ENCODE measurements at regions not wholly inside any gene's neighbourhood (a gene's known extent, or its start where the extent isn't known, plus 50 kb on each side); places are given as distances from the start of the nearest gene placed in this dataset.

DNA sequence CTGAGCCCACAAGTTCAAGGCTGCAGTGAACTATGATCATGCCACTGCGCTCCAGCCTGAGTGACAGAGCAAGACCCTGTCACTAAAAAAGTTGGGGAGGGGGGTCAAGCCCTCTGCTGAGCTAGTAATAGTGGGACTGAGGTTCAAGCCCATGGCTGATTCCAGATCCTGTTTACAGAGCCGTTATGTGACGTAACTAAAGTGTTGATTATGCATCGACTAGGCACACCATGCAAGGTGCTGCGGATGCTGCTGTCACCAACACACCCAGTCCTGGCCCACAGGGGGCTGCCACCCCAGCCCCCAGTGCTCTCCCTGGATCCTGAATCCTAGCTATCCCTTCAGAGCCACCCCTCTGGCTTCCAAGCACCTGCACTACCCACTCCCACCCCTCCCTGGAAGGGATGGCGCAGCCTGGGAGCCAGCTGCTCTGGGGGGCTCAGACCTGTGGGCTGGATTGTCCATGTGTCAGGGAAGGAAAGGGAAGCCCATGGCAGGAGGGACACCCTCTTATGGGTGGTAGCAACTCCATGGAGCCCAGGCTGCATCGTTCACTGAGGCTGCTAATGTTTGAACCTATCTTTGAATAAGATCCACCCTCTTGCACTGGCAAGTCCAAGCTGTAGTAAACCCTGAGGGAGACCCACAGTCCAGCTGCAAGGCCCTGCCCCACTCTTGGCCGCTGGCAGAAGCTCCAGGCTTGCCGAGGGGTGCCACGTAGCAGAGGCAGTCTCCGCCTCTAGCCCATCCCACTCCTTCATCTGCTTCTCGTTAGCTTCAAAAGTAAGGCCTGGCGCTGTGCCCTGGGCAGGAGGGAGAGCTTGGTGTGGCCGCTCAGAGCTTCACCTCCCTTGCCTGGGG, 95.0 kb downstream of the SNX5 start:
- TF ChIP-seq EP300 (IDR thresholded peaks at IDR 0.05) (no peak), POLR2A (IDR thresholded peaks at IDR 0.05) (peak in 1 of 2 donors; percentile 34), POLR2AphosphoS5 (IDR thresholded peaks at IDR 0.05) (peak in 3 of 4 donors; percentile 20 to 71 (median 44))
- TF ChIP-seq, protein P1, sequence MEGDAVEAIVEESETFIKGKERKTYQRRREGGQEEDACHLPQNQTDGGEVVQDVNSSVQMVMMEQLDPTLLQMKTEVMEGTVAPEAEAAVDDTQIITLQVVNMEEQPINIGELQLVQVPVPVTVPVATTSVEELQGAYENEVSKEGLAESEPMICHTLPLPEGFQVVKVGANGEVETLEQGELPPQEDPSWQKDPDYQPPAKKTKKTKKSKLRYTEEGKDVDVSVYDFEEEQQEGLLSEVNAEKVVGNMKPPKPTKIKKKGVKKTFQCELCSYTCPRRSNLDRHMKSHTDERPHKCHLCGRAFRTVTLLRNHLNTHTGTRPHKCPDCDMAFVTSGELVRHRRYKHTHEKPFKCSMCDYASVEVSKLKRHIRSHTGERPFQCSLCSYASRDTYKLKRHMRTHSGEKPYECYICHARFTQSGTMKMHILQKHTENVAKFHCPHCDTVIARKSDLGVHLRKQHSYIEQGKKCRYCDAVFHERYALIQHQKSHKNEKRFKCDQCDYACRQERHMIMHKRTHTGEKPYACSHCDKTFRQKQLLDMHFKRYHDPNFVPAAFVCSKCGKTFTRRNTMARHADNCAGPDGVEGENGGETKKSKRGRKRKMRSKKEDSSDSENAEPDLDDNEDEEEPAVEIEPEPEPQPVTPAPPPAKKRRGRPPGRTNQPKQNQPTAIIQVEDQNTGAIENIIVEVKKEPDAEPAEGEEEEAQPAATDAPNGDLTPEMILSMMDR (IDR thresholded peaks at IDR 0.05): no peak
- Histone ChIP-seq H3K27ac (peak overlapping the region; percentile 69 to 82 (median 82)), H3K4me3 (no peak overlapping the region), H3K27me3 (no peaks in the 10 kb centered on the region), H3K4me1 (peaks cover 3 to 45% (median 34%) of the 10 kb centered on the region in 4 donors), H3K9me3 (no peaks in the 10 kb centered on the region), H3K36me3 (no peaks in the 10 kb centered on the region)
- DNase-seq: peak; percentile 97
- 15 to 45% methylated on average over 14 of the region's 14 CpGs for WGBS, 2 donors
- intact Hi-C loops (cut with DNase I): loop anchor here (5.0 kb wide), 1 partner anchor 66 kb away; no protein-coding TSS in a partner anchor

DNA sequence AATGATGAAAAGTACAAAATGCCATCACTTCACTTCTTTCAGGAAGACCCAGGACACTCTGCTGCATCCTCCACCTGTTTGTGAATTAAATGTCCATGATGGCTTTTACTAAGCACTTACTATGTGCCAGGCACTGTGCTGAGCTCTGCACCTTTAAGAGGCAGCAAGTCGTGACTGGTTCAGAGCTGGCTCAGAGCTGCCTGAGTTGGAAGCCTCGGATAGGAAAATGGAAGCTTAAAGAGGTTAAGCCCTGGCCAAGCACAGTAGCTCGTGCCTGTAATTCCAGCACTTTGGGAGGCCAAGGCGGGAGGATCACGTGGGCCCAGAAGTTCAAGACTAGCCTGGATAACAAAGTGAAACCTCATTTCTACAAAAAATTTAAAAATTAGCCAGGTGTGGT, 95.6 kb downstream of the SNX5 start:
- TF ChIP-seq, protein P1 (IDR thresholded peaks at IDR 0.05): no peak
- no peak for TF ChIP-seq POLR2AphosphoS5 (IDR thresholded peaks at IDR 0.05)
- no peak for TF ChIP-seq POLR2A (IDR thresholded peaks at IDR 0.05)
- no peak for TF ChIP-seq EP300 (IDR thresholded peaks at IDR 0.05)
- DNase-seq: peak; percentile 58
- intact Hi-C loops (cut with DNase I): loop anchor here (5.0 kb wide), 1 partner anchor 66 kb away; no protein-coding TSS in a partner anchor
- 37 to 50% methylated on average over 5 of the region's 5 CpGs for WGBS, 2 donors
- H3K4me3 ChIP-seq: no peak overlapping the region
- H3K27ac ChIP-seq: peak overlapping the region; percentile 69 to 82 (median 82)
- H3K36me3 ChIP-seq: no peaks in the 10 kb centered on the region
- no peaks in the 10 kb centered on the region for H3K27me3 ChIP-seq
- peaks cover 3 to 45% (median 34%) of the 10 kb centered on the region in 4 donors for H3K4me1 ChIP-seq
- H3K9me3 ChIP-seq: no peaks in the 10 kb centered on the region

DNA sequence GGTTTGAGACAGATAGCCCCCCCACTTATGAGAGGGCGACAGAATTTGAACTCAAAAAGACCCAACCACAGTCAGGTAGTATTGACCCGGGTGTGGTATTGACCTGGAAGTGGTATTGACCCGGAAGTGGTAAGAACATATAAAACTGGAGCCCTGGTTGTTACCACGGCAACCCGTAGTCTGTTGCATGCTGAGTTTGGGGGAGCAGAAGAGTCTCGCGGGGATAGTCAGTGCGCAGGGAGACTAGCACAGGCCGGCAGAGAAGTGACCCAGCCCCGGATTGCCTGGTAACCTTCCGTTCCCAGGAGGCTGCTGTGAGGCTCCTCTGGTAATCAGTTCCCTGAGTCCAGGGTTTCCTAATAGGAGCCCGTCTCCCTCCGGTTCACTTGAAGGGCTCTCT, 96.2 kb downstream of the SNX5 start:
- no peaks in the 10 kb centered on the region for H3K36me3 ChIP-seq
- peaks cover 3 to 45% (median 34%) of the 10 kb centered on the region in 4 donors for H3K4me1 ChIP-seq
- no peaks in the 10 kb centered on the region for H3K9me3 ChIP-seq
- no peaks in the 10 kb centered on the region for H3K27me3 ChIP-seq
- H3K27ac ChIP-seq: peak overlapping the region in 2 of 4 donors; percentile 14 to 82
- intact Hi-C loops (cut with DNase I): loop anchor here (5.0 kb wide), 1 partner anchor 65 kb away; no protein-coding TSS in a partner anchor
- TF ChIP-seq POLR2AphosphoS5 (IDR thresholded peaks at IDR 0.05): no peak
- TF ChIP-seq, protein P1 (IDR thresholded peaks at IDR 0.05): no peak
- TF ChIP-seq POLR2A (IDR thresholded peaks at IDR 0.05): no peak
- TF ChIP-seq EP300 (IDR thresholded peaks at IDR 0.05): no peak
- WGBS, 2 donors: 71 to 72% methylated on average over 13 of the region's 13 CpGs
- DNase-seq: peak; percentile 59
- H3K4me3 ChIP-seq: no peak overlapping the region

DNA sequence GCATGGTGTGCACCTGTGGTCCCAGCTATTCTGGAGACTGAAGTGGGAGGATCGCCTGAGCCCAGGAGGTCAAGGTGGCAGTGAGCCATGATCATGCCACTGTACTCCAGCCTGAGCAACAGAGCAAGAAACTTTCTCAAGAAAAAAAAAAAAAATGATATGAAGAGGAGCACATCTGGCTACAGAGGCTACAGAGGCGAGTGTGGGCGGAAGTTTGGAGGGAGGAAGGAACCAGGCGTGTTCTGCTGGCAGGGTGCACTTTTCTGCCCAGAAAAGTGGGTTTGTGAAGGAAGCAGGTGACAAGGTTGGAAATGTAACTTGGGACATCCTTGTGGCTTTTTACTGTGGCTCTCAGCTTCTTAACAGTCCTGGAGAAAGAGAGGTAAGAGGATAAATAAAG, 96.7 kb downstream of the SNX5 start:
- intact Hi-C loops (cut with DNase I): loop anchor here (5.0 kb wide), 1 partner anchor 65 kb away; no protein-coding TSS in a partner anchor
- 50 to 81% methylated on average over 4 of the region's 4 CpGs for WGBS, 2 donors

More for the DNA sequence above, 96.7 kb downstream of the SNX5 start:
- TF ChIP-seq POLR2AphosphoS5 (IDR thresholded peaks at IDR 0.05) (no peak), EP300 (IDR thresholded peaks at IDR 0.05) (no peak), POLR2A (IDR thresholded peaks at IDR 0.05) (no peak)
- TF ChIP-seq, protein P1 (IDR thresholded peaks at IDR 0.05): no peak
- peaks cover 3 to 45% (median 34%) of the 10 kb centered on the region in 4 donors for H3K4me1 ChIP-seq
- H3K4me3 ChIP-seq: no peak overlapping the region
- no peaks in the 10 kb centered on the region for H3K27me3 ChIP-seq
- H3K27ac ChIP-seq: no peak overlapping the region
- DNase-seq: peak; percentile 56
- H3K9me3 ChIP-seq: no peaks in the 10 kb centered on the region
- H3K36me3 ChIP-seq: no peaks in the 10 kb centered on the region
